ENCODE measurements at regions not wholly inside any gene's neighbourhood (a gene's known extent, or its start where the extent isn't known, plus 50 kb on each side); places are given as distances from the start of the nearest gene placed in this dataset.

DNA sequence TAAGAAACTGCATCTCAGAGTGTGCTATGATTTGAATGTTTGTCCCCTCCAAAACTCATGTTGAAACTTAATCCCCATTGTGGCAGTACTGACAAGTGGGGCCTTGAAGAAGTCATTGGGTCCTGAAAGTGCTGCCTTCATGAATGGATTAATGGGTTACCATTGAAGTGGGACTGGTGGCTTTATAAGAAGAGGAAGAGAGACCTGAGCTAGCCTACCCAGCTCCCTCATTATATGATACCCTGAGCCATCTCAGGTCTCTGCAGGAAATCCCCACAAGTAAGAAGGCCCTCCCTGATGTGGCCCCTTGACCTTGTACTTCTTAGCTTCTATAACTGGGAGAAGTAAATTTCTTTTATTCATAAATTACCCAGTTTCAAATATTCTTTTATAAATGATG is 526.8 kb downstream of the XIRP2 start:
- H3K4me3 ChIP-seq = no peak overlapping the region
- no peaks in the 10 kb centered on the region for H3K36me3 ChIP-seq
- TF ChIP-seq POLR2AphosphoS5 (IDR thresholded peaks at IDR 0.05) (no peak), POLR2A (IDR thresholded peaks at IDR 0.05) (no peak)
- TF ChIP-seq, protein P1, sequence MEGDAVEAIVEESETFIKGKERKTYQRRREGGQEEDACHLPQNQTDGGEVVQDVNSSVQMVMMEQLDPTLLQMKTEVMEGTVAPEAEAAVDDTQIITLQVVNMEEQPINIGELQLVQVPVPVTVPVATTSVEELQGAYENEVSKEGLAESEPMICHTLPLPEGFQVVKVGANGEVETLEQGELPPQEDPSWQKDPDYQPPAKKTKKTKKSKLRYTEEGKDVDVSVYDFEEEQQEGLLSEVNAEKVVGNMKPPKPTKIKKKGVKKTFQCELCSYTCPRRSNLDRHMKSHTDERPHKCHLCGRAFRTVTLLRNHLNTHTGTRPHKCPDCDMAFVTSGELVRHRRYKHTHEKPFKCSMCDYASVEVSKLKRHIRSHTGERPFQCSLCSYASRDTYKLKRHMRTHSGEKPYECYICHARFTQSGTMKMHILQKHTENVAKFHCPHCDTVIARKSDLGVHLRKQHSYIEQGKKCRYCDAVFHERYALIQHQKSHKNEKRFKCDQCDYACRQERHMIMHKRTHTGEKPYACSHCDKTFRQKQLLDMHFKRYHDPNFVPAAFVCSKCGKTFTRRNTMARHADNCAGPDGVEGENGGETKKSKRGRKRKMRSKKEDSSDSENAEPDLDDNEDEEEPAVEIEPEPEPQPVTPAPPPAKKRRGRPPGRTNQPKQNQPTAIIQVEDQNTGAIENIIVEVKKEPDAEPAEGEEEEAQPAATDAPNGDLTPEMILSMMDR (IDR thresholded peaks at IDR 0.05 in 8 of 11, conservative IDR thresholded peaks at IDR 0.05 in 3 of 11) = no peak
- peaks cover 0 to 27% (median 15%) of the 10 kb centered on the region in 8 donors for H3K9me3 ChIP-seq
- H3K27me3 ChIP-seq (replicated peaks in 1 of 7) = no peaks in the 10 kb centered on the region
- no peaks in the 10 kb centered on the region for H3K4me1 ChIP-seq
- no peak overlapping the region for H3K27ac ChIP-seq
- DNase-seq = no peak
- intact Hi-C loops (cut with DNase I; ENCODE audit: low total_unique reads) = no loop called here

DNA sequence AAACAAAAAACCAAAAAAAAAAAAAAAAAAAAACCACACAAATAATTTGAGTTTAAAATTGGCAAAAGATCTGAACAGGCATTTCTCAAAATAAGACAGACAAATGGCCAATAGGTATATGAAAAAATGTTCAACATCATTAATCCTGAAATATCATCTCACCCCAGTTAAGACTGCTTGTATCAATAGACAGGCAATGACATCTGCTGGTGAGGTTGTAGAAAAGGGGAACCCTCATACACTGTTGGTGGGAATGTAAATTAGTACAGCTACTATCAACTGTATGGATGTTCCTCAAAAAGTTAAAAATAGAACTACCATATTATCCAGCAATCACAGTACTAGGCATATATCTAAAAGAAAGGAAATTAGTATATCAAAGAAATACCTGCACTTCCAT is 523.1 kb downstream of the XIRP2 start:
- Histone ChIP-seq H3K36me3 (no peaks in the 10 kb centered on the region), H3K27me3 (replicated peaks in 1 of 7) (no peaks in the 10 kb centered on the region), H3K4me1 (no peaks in the 10 kb centered on the region), H3K4me3 (no peak overlapping the region), H3K27ac (no peak overlapping the region), H3K9me3 (peaks cover 0 to 29% (median 15%) of the 10 kb centered on the region in 8 donors)
- TF ChIP-seq POLR2AphosphoS5 (IDR thresholded peaks at IDR 0.05) (no peak), POLR2A (IDR thresholded peaks at IDR 0.05) (no peak)
- TF ChIP-seq, protein P1 (IDR thresholded peaks at IDR 0.05 in 8 of 11, conservative IDR thresholded peaks at IDR 0.05 in 3 of 11) = no peak
- intact Hi-C loops (cut with DNase I; ENCODE audit: low total_unique reads) = no loop called here
- DNase-seq = no peak

DNA sequence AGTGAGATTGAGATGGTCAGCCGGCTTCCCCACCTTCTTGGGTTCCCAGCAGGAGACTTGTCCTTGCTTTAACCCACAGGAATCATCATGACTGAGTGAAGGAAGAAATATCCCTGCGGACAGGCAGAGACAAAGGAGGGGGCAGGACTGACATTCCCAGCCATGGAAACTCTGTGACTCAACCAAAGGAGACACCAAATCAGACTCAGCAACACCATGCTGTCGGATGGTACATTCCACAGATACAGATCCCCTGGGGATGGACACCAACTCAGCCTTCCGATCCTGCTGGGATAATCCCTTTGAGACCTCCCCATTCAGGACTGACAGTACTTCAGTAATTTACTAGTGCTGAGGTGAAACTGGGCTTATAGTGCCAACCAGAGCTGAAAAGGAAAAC is 518.3 kb downstream of the XIRP2 start:
- 51 to 71% (median 58%) methylated on average over 4 of the region's 4 CpGs for WGBS, 5 donors
- intact Hi-C loops (cut with DNase I; ENCODE audit: low total_unique reads) = no loop called here
- Histone ChIP-seq H3K4me1 (no peaks in the 10 kb centered on the region), H3K9me3 (peaks cover 0 to 10% (median 3%) of the 10 kb centered on the region in 8 donors), H3K27ac (no peak overlapping the region), H3K36me3 (no peaks in the 10 kb centered on the region), H3K4me3 (no peak overlapping the region), H3K27me3 (replicated peaks in 1 of 7) (no peaks in the 10 kb centered on the region)
- DNase-seq = no peak
- TF ChIP-seq, protein P1 (IDR thresholded peaks at IDR 0.05 in 8 of 11, conservative IDR thresholded peaks at IDR 0.05 in 3 of 11) = no peak

GRCh38 chr2:167404627-167405284 is 516.5 kb downstream of the XIRP2 start:
- WGBS, 5 donors = 91 to 95% (median 94%) methylated on average over 6 of the region's 6 CpGs
- Histone ChIP-seq H3K9me3 (peaks cover 0 to 5% (median under 1%) of the 10 kb centered on the region in 8 donors), H3K4me3 (no peak overlapping the region), H3K27me3 (replicated peaks in 1 of 7) (no peaks in the 10 kb centered on the region), H3K36me3 (no peaks in the 10 kb centered on the region), H3K4me1 (no peaks in the 10 kb centered on the region), H3K27ac (no peak overlapping the region)
- no peak for TF ChIP-seq POLR2A (IDR thresholded peaks at IDR 0.05)
- TF ChIP-seq POLR2AphosphoS5 (IDR thresholded peaks at IDR 0.05) = no peak
- TF ChIP-seq, protein P1 (IDR thresholded peaks at IDR 0.05 in 8 of 11, conservative IDR thresholded peaks at IDR 0.05 in 3 of 11) = no peak
- no peak for DNase-seq
- intact Hi-C loops (cut with DNase I; ENCODE audit: low total_unique reads) = no loop called here
